H9 (cell line): ENCODE measurements at regions not wholly inside any gene's neighbourhood (a gene's known extent, or its start where the extent isn't known, plus 50 kb on each side); places are given as distances from the start of the nearest gene placed in this dataset.

Experiments
- DNase-seq: peaks from one replicate; pipeline ENCODE4 v3.0.0-alpha.2; 2017
- H2AFZ ChIP-seq: one replicate; pipeline ENCODE4 v1.6.1; 2013; ENCODE audit warnings: mild to moderate bottlenecking, low read length, control low read depth, moderate library complexity
- H2AK5ac ChIP-seq: 2 replicates; pipeline ENCODE4 v1.6.1; 2013; ENCODE audit warnings: low read length, control low read depth, mixed read lengths; ENCODE audit not compliant: insufficient read length
- H2BK120ac ChIP-seq: one replicate; pipeline ENCODE4 v1.6.1; 2013; ENCODE audit warnings: low read depth, mild to moderate bottlenecking, low read length, control low read depth, inconsistent platforms; ENCODE audit not compliant: poor library complexity, severe bottlenecking
- H2BK12ac ChIP-seq: 2 replicates; pipeline ENCODE4 v1.6.1; 2013; ENCODE audit warnings: low read length, control low read depth, mixed read lengths, low read depth; ENCODE audit not compliant: insufficient read length
- H2BK15ac ChIP-seq: 2 replicates; pipeline ENCODE4 v1.6.1; 2013; ENCODE audit warnings: low read depth, low read length, control low read depth
- H2BK20ac ChIP-seq: one replicate; pipeline ENCODE4 v1.6.1; 2013; ENCODE audit warnings: low read depth, mild to moderate bottlenecking, low read length, control low read depth, inconsistent platforms; ENCODE audit not compliant: poor library complexity, severe bottlenecking
- H2BK5ac ChIP-seq: 2 replicates; pipeline ENCODE4 v1.6.1; 2013; ENCODE audit warnings: low read length, control low read depth, mixed read lengths; ENCODE audit not compliant: insufficient read length
- H3K14ac ChIP-seq: 2 replicates; pipeline ENCODE4 v1.6.1; 2013; ENCODE audit warnings: low read length, control low read depth; ENCODE audit not compliant: insufficient read depth
- H3K18ac ChIP-seq: 2 replicates; pipeline ENCODE4 v1.6.1; 2013; ENCODE audit warnings: low read depth, mild to moderate bottlenecking, mixed read lengths, low read length, control low read depth; ENCODE audit not compliant: insufficient read length
- H3K23ac ChIP-seq: 2 replicates; pipeline ENCODE4 v1.6.1; 2013; ENCODE audit warnings: low read length, control low read depth, mixed read lengths, low read depth; ENCODE audit not compliant: insufficient read length
- H3K23me2 ChIP-seq: 2 replicates; pipeline ENCODE4 v1.6.1; 2013; ENCODE audit warnings: low read depth, mild to moderate bottlenecking, mixed read lengths, low read length, control low read depth; ENCODE audit not compliant: insufficient read length, poor library complexity, severe bottlenecking
- H3K27ac ChIP-seq: 2 replicates; pipeline ENCODE4 v1.5.1; 2013; ENCODE audit warnings: low read length, control low read depth, mixed read lengths, low read depth; ENCODE audit not compliant: insufficient read length
- H3K27me3 ChIP-seq: 2 replicates; pipeline ENCODE4 v1.6.1; 2013; ENCODE audit warnings: low read length, control low read depth, inconsistent platforms; ENCODE audit not compliant: insufficient read depth
- H3K4ac ChIP-seq: 2 replicates; pipeline ENCODE4 v1.6.1; 2013; ENCODE audit warnings: low read depth, mild to moderate bottlenecking, control low read depth, inconsistent platforms, low read length, moderate library complexity
- H3K4me1 ChIP-seq: 2 replicates; pipeline ENCODE4 v1.6.1; 2013; ENCODE audit warnings: low read length, control low read depth, inconsistent platforms; ENCODE audit not compliant: insufficient read depth
- H3K4me2 ChIP-seq: 2 replicates; pipeline ENCODE4 v1.6.1; 2013; ENCODE audit warnings: low read length, control low read depth, mixed read lengths; ENCODE audit not compliant: insufficient read length, insufficient read depth
- H3K56ac ChIP-seq: 2 replicates; pipeline ENCODE4 v1.6.1; 2013; ENCODE audit warnings: low read depth, mild to moderate bottlenecking, mixed read lengths, low read length, control low read depth; ENCODE audit not compliant: insufficient read length
- H3K79me1 ChIP-seq: 2 replicates; pipeline ENCODE4 v1.6.1; 2013; ENCODE audit warnings: low read depth, mild to moderate bottlenecking, moderate library complexity, low read length, control low read depth, inconsistent platforms; ENCODE audit not compliant: insufficient read depth, poor library complexity, severe bottlenecking
- H3K79me2 ChIP-seq: 2 replicates; pipeline ENCODE4 v1.6.1; 2013; ENCODE audit warnings: low read length, control low read depth, inconsistent platforms; ENCODE audit not compliant: insufficient read depth
- H3K9ac ChIP-seq: 2 replicates; pipeline ENCODE4 v1.6.1; 2013; ENCODE audit warnings: low read length, control low read depth, mixed read lengths; ENCODE audit not compliant: insufficient read length; ENCODE audit errors: extremely low read depth
- H3K9me3 ChIP-seq: one replicate; pipeline ENCODE4 v1.6.1; 2013; ENCODE audit warnings: low read depth, low read length, inconsistent platforms; ENCODE audit not compliant: control insufficient read depth
- H3T11ph ChIP-seq: one replicate; pipeline ENCODE4 v1.6.1; 2013; ENCODE audit warnings: mild to moderate bottlenecking, low read length, control low read depth, inconsistent platforms
- H4K20me1 ChIP-seq: one replicate; pipeline ENCODE4 v1.6.1; 2013; ENCODE audit not compliant: control insufficient read depth, insufficient read length, insufficient read depth
- H4K5ac ChIP-seq: 2 replicates; pipeline ENCODE4 v1.6.1; 2013; ENCODE audit warnings: low read depth, mild to moderate bottlenecking, mixed read lengths, low read length, control low read depth; ENCODE audit not compliant: insufficient read length
- H4K8ac ChIP-seq: replicated peaks from 2 replicates; pipeline ENCODE4 v1.6.1; 2013; ENCODE audit warnings: low read length, control low read depth, mixed read lengths, low read depth; ENCODE audit not compliant: insufficient read length
- H4K91ac ChIP-seq: 2 replicates; pipeline ENCODE4 v1.6.1; 2013; ENCODE audit warnings: low read depth, mild to moderate bottlenecking, moderate library complexity, mixed read lengths, low read length, control low read depth; ENCODE audit not compliant: insufficient read length
- H3K27ac Mint-ChIP-seq, 3 experiments: 2 replicates in 2 of 3; 3 replicates in 1 of 3; pipeline ENCODE4 v1.8.0; 2020 to 2021; ENCODE audit warnings: mixed read lengths in 3 of 3, mild to moderate bottlenecking in 1 of 3, moderate library complexity in 1 of 3
- H3K27me3 Mint-ChIP-seq: 2 replicates; pipeline ENCODE4 v1.8.0; 2021; ENCODE audit warnings: low read depth, mild to moderate bottlenecking, moderate library complexity, mixed read lengths
- H3K36me3 Mint-ChIP-seq, 3 experiments: 2 replicates in 2 of 3; 3 replicates in 1 of 3; pipeline ENCODE4 v1.8.0; 2020 to 2021; ENCODE audit warnings: low read depth in 3 of 3, mixed read lengths in 3 of 3; ENCODE audit not compliant: insufficient read depth in 1 of 3
- H3K4me1 Mint-ChIP-seq, 2 experiments: 2 replicates each; pipeline ENCODE4 v1.8.0; 2020; ENCODE audit warnings: mixed read lengths in 2 of 2
- H3K4me3 Mint-ChIP-seq, 2 experiments: 2 replicates in 1 of 2; 3 replicates in 1 of 2; pipeline ENCODE4 v1.8.0; 2020 to 2021; ENCODE audit warnings: mild to moderate bottlenecking in 2 of 2, mixed read lengths in 2 of 2, moderate library complexity in 1 of 2
- H3K9me3 Mint-ChIP-seq, 2 experiments: 2 replicates in 1 of 2; 3 replicates in 1 of 2; pipeline ENCODE4 v1.8.0; 2020; ENCODE audit warnings: mild to moderate bottlenecking in 2 of 2, mixed read lengths in 2 of 2, moderate library complexity in 1 of 2
- CTCF ChIP-seq: fragments of 200-600 bp; sonication (generic); conservative IDR thresholded peaks from 3 replicates; pipeline ENCODE4 v1.8.0; 2021; ENCODE audit warnings: antibody characterized with exemption, mild to moderate bottlenecking
- WGBS: extraction: QIAGEN DNeasy Blood & Tissue Kit; methylation state at CpG from one replicate; pipeline ENCODE4 v1.1.7; 2013; ENCODE audit warnings: missing lambda C conversion rate, low lambda C conversion rate, mixed read lengths; ENCODE audit not compliant: insufficient read length; ENCODE audit errors: extremely low coverage; 5-methylcytosine and 5-hydroxymethylcytosine counted together

- Histone ChIP-seq H2BK120ac (no peak overlapping the region), H3K27me3 (no peaks in the 10 kb centered on the region), H3K4ac (no peak overlapping the region), H3K79me2 (no peaks in the 10 kb centered on the region), H3K9me3 (no peaks in the 10 kb centered on the region), H3K18ac (no peak overlapping the region), H4K20me1 (no peaks in the 10 kb centered on the region), H2BK15ac (no peak overlapping the region), H3K56ac (no peak overlapping the region), H2BK5ac (no peak overlapping the region), H4K91ac (no peak overlapping the region), H3K9ac (no peak overlapping the region), H2AK5ac (no peak overlapping the region), H3K14ac (no peak overlapping the region), H3K23ac (no peak overlapping the region), H2BK12ac (no peak overlapping the region), H3K4me2 (no peak overlapping the region), H3K4me1 (no peaks in the 10 kb centered on the region), H3K27ac (no peak overlapping the region), H2BK20ac (no peak overlapping the region), H3T11ph (no peak overlapping the region), H3K79me1 (no peaks in the 10 kb centered on the region), H4K5ac (no peak overlapping the region), H3K23me2 (no peaks in the 10 kb centered on the region), H4K8ac (no peak overlapping the region), H2AFZ (no peak overlapping the region)
- Mint-ChIP-seq H3K4me3 (no peak overlapping the region), H3K4me1 (no peaks in the 10 kb centered on the region), H3K27ac (no peak overlapping the region), H3K9me3 (no peaks in the 10 kb centered on the region), H3K27me3 (no peaks in the 10 kb centered on the region), H3K36me3 (no peaks in the 10 kb centered on the region)
- TF ChIP-seq CTCF: no peak
- no peak for DNase-seq
- no CpG with 5 or more reads among the region's 1 CpG for WGBS
Observed at GRCh38 chr12:83323866-83324265, 637.2 kb downstream of the TMTC2 start.
